CD4-positive, alpha-beta T cell treated with Interleukin-15 for 1 hour (primary cell): ENCODE measurements at regions not wholly inside any gene's neighbourhood (a gene's known extent, or its start where the extent isn't known, plus 50 kb on each side); places are given as distances from the start of the nearest gene placed in this dataset.
"Not testable (repeated sequence)": the region's sequence is repeated elsewhere in the genome, so short reads cannot be mapped to it uniquely, and the experiment has no call there.

Experiments
- DNase-seq: peaks from one replicate; pipeline ENCODE4 v3.0.0-alpha.2; 2020

DNA sequence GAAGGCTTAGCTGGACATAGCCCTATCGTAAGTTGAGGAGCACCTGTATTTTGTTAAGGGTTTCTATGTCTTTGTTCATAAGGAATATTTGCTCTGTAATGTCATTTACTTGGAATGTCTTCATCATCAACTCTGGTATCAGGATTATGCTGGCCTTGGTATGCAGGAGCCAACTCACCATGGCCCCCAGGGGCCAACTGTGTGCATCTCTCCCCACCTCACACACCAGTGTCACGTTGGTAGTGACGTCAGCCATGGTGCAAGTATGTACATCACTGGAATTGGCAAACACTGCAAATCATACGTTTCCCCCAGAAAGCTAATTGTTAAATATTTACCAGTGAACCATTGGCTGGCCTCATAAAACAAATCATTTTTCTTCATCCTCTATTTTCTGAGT is 70.8 kb downstream of the YTHDF1 start:
- no peak for DNase-seq

GRCh38 chr20:63142933-63143332 is 73.0 kb downstream of the YTHDF1 start:
- DNase-seq = no peak

- no peak for DNase-seq
These were observed 74.4 kb downstream of the YTHDF1 start for GRCh38 chr20:63141531-63141930.

GRCh38 chr20:63140514-63141433 is 75.2 kb downstream of the YTHDF1 start:
- no peak for DNase-seq

DNA sequence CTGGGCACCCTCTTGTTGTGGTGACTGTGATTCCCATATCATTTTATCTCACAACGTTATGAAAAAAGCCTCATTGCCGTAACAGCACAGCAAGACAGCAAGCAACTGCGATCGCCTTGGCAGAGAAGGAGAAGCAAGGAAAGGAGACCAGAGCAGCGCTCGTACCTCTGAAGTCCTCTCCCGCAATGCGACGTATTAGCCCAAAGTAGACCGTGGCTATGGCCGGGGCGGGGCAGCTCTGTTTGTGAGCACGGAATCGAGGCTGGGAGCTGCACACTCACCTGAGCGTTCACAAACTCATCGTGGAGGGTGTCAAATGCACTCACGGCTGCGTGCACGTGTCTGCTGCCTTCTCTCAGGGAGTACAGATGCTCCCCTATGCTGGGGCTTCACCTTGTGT is 76.1 kb downstream of the YTHDF1 start:
- no peak for DNase-seq

DNA sequence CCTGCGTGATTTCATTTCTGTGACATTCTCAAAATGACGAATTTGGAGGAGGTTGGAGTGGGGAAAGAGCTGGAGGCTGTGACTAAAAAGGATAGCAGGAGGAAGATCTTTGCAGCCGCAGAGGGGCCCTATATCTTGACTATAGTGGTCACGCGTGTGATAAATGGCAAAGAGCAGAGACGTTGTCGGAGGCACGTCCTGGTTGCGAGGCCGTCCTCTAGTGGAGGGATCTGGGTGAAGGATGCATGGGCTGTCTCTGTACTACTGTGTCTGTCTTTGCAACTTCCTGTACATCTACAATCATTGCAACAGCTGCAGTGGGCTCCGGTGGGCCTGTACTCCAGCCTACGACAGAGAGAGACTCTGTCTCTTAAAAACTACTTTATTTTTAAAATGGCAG is 76.6 kb downstream of the YTHDF1 start:
- no peak for DNase-seq

- no peak for DNase-seq
These were observed 77.0 kb downstream of the YTHDF1 start for GRCh38 chr20:63138855-63139341.

GRCh38 chr20:63137851-63138415 is 78.0 kb downstream of the YTHDF1 start:
- no peak for DNase-seq

GRCh38 chr20:63136296-63136695 is 79.6 kb downstream of the YTHDF1 start:
- DNase-seq = no peak

DNA sequence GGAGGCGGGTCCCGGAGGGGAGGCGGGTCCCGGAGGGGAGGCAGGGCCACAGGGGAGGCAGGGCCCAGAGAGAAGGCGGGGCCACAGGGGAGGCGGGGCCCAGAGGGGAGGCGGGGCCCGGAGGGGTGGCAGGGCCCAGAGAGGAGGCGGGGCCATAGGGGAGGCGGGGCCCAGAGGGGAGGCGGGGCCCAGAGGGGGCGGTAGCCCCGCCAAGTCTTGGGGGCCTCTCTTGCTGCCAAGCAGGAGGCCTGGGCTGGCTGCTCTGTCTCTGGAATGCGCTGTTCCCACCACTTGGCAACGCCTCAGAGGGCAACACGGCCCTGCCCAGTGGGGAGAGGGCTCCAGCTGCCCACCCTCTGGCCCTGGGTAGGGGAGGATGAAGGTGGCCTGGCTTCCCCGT is 80.5 kb downstream of the YTHDF1 start:
- no peak for DNase-seq

DNA sequence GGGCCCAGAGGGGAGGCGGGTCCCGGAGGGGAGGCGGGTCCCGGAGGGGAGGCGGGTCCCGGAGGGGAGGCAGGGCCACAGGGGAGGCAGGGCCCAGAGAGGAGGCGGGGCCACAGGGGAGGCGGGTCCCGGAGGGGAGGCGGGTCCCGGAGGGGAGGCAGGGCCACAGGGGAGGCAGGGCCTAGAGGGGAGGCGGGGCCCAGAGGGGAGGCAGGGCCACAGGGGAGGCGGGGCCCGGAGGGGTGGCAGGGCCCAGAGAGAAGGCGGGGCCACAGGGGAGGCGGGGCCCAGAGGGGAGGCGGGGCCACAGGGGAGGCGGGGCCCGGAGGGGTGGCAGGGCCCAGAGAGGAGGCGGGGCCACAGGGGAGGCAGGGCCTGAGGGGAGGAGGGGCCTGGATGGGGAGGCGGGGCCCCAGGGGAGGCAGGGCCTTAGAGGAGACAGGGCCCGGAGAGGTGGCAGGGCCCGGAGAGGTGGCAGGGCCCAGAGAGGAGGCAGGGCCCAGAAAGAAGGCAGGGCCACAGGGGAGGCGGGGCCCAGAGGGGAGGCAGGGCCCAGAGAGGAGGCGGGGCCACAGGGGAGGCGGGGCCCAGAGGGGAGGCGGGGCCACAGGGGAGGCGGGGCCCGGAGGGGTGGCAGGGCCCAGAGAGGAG is 81.1 kb downstream of the YTHDF1 start:
- not testable (repeated sequence) for DNase-seq

DNA sequence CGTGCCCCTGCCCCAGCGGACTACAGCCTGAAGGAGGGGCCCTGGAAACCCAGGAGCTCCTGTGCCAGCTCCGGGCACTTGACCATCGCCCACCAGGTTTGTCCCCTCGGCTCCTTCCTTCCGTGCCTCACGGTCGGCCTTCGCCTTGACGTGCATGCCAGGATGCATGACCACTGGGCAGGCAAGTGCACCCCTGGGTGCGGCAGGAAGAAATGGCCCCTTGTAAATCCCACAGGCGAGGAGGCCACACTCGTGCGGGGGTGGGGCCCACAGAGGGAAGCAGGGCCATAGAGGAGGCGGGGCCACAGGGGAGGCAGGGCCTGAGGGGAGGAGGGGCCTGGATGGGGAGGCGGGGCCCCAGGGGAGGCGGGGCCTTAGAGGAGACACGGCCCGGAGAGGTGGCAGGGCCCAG is 81.7 kb downstream of the YTHDF1 start:
- DNase-seq = no peak

DNA sequence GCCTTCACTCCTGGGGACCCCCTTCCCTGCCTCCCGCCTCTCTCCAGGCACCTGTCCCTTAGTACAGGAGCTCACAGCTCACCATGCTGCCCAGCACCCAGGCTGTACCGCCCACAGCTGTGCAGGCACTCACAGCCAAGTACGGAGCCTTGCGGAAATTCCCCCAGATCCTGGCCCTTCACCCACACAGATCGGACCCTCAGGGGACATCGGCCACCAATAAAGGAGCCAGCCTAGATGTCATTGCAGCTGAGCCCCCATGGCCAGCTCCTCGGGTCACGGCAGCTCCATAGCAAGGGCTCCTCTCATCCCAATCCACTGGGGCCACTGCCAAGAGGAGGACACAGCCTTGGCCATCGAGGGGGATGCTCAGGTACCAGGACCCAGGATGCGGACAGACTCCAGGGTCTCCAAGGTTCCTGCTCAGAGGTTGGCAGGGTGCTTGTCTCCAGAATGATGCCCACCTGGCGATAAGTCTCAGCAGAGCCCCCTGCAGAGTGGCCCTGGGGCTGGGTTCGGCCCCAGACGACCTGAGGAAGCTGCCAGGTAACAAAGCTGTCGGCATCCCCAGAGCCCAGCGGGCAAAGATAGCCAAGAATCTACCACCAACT is 82.3 kb downstream of the YTHDF1 start:
- DNase-seq = no peak

- DNase-seq = no peak
These were observed 83.0 kb downstream of the YTHDF1 start for GRCh38 chr20:63132715-63133471.

DNA sequence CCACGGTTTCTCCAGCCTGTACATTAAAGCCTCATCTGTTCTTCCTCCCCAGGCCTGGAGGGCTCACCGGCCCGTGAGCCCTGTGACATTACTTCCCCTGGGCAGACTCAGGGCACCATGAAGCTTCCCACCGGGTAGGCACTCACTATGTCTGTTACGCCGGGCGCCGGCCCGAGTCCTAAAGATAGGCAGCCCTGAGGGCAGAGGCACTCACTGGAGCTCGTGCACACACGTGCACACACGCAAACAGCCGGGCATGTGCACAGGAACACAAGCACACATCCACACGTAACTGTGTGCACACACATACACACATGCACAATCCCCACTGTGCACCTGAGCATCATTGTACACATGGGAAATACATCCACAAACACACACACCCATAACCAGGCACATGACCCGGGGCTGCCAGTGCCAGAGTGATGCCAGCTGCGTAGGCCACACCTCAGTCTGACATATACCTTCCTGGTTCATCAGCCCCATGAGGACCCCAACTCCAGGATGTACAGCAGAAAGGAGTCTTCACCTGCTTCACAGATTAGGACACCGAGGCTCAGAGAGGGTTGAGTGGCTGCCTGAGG is 83.7 kb downstream of the YTHDF1 start:
- no peak for DNase-seq

DNA sequence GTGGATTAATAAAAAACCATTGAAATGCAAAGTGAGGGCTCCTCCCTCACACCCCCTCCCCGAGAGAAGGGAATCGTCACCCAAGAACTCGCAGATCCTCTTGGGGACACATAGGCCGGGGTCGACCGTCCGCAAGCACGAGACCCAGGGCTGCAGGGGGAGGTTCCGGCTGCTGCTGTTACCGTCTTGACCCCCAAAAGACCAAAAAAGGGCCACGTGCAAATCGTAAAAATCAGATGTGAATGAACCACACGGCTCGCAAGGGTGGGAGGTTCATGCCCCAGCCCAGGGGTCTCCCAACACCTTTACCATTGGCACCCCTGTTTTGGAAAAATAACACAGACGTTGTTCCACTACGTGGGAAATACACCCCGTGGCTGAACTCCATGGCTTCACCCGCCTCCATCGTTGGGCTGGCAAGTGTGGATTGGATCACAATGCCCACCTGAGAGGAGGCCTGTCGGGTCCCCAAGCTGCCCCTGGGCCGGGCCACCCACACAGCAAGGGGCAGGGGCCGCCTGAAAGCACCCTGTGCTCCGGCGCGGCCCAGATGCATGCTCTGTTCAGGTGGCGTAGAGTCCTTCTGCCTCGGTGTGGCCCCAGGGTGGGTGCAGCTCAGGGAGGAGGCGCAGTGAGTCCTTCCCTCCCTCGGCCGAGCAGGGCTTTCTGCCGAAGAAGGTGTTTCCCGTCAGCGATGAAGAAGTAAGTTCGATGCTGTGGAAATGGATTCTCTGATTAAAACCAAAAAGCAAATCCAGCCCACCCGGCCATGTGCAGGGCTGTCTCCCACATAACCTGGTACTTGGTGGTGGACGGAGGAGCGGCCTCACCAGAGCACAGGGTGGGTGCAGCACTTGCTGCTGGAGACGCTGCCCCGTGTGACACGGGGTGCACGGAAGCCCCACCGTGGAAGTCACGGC is 85.0 kb downstream of the YTHDF1 start:
- DNase-seq = no peak

GRCh38 chr20:63129991-63130657 is 85.8 kb downstream of the YTHDF1 start:
- DNase-seq = no peak

DNA sequence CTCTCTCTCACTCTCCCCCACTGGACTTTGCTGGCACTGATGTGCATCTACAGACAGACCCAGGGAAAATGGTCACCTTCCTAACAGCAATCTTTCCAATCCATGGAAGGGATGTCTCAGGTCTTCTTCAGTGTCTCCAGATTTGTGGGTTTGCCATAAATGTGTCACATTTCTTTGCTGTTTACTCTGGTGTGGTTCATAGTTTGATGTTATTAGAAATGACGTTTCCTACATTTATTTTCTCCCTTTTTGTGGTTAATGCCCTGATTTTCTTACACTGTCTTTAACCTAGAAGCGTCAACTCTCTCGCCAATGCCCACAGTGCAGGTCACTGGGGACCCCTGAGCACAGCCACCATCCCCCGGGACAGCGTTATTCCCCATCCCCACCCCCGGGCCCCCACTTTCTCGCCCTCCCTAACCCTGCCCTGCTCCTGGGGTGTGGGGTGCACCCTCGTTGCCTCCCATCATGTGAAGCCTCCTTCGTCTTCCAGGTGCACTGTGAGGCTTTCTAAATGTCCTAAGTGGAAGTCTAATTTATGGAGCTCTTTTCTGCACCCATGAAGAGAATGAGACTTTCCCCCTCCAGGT is 86.5 kb downstream of the YTHDF1 start:
- DNase-seq = no peak

DNA sequence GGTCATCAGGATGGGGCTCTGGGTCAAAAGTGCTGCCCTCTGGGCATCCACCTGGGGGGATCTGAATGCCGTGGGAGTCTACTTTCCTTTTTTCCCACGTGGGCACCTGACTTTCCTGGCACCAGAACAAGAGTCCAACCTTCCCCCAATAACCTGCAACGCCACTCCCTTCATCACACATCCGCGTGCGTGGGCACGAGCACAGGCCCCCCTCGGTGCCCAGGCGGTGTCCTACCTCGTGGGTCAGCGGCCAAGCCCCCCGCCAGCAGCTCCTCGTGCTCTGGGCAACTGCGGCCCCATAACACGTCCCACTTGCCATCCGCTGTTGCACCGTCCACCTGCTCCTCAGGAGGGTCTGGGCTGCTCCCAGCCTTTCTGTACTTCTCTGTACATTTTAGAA is 87.0 kb downstream of the YTHDF1 start:
- no peak for DNase-seq

DNA sequence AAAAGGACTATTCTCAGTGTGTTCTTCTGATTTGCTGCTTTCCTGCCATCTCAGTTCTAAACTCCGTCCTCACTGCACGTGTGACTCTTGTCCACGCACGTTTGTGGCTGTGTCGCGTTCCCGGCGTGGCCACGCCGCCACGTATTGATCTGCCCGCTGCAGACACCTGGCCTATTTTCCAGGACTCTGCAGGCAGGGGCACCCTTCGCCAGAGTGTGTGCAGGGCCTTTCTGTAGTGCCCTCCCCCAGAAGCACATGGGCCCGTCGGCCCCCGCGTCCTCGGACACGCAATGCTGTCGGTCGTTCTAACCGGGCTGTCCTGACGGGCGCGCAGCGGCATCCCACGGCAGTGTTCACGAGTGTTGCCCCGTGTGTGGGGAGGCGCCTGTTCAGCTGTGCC is 87.6 kb downstream of the YTHDF1 start:
- no peak for DNase-seq
